GM23338 (cell line): ENCODE measurements at regions not wholly inside any gene's neighbourhood (a gene's known extent, or its start where the extent isn't known, plus 50 kb on each side); places are given as distances from the start of the nearest gene placed in this dataset.

Experiments used
- ATAC-seq: fragments of 200-7000 bp; cut with Tn5 transposase; 3 replicates; pipeline ENCODE4 v1.9.1; 2020
- DNase-seq: peaks from one replicate; pipeline ENCODE4 v3.0.0-alpha.2; 2015; ENCODE audit warnings: low spot score
- H2AFZ ChIP-seq: fragments of 200-600 bp; sonication (generic); 2 replicates; pipeline ENCODE4 v1.8.0; 2016; ENCODE audit warnings: antibody characterized with exemption, mild to moderate bottlenecking, moderate library complexity
- H3F3A ChIP-seq: fragments of 200-600 bp; sonication (generic); replicated peaks from 2 replicates; pipeline ENCODE4 v1.8.0; 2017; ENCODE audit warnings: antibody characterized with exemption, mixed run types, low read depth
- H3K27ac ChIP-seq: fragments of 200-600 bp; sonication (generic); 2 replicates; pipeline ENCODE4 v1.6.1; 2016; ENCODE audit warnings: low read depth
- H3K27me3 ChIP-seq: fragments of 200-600 bp; sonication (generic); 2 replicates; pipeline ENCODE4 v1.8.0; 2016; ENCODE audit warnings: mild to moderate bottlenecking, mixed run types, moderate library complexity; ENCODE audit not compliant: insufficient read depth
- H3K36me3 ChIP-seq: fragments of 200-600 bp; sonication (generic); 2 replicates; pipeline ENCODE4 v1.8.0; 2016; ENCODE audit warnings: mild to moderate bottlenecking; ENCODE audit not compliant: insufficient read depth
- H3K4me1 ChIP-seq: fragments of 200-600 bp; sonication (generic); 2 replicates; pipeline ENCODE4 v1.8.0; 2016; ENCODE audit warnings: mild to moderate bottlenecking, moderate library complexity; ENCODE audit not compliant: insufficient read depth
- H3K4me2 ChIP-seq: fragments of 200-600 bp; sonication (generic); 2 replicates; pipeline ENCODE4 v1.7.1; 2017; ENCODE audit warnings: mixed run types
- H3K4me3 ChIP-seq: fragments of 200-600 bp; sonication (generic); 2 replicates; pipeline ENCODE4 v1.6.1; 2016; ENCODE audit warnings: mixed run types
- H3K79me2 ChIP-seq: fragments of 200-600 bp; sonication (generic); replicated peaks from 2 replicates; pipeline ENCODE4 v1.8.0; 2017; ENCODE audit warnings: mild to moderate bottlenecking; ENCODE audit not compliant: insufficient read depth
- H3K9me2 ChIP-seq: fragments of 200-600 bp; sonication (generic); 2 replicates; pipeline ENCODE4 v1.8.0; 2017; ENCODE audit not compliant: insufficient read depth
- H4K20me1 ChIP-seq: fragments of 200-600 bp; sonication (generic); replicated peaks from 2 replicates; pipeline ENCODE4 v1.8.0; 2017; ENCODE audit warnings: mild to moderate bottlenecking; ENCODE audit not compliant: insufficient read depth
- H3K27ac Mint-ChIP-seq: 2 replicates; pipeline ENCODE4 v1.8.0; 2020; ENCODE audit warnings: inconsistent platforms, mild to moderate bottlenecking, moderate library complexity, mixed read lengths
- H3K27me3 Mint-ChIP-seq: 3 replicates; pipeline ENCODE4 v1.8.0; 2022; ENCODE audit warnings: low read depth, mild to moderate bottlenecking, moderate library complexity, mixed read lengths, inconsistent platforms; ENCODE audit not compliant: insufficient read depth, poor library complexity
- H3K36me3 Mint-ChIP-seq: 3 replicates; pipeline ENCODE4 v1.8.0; 2021; ENCODE audit warnings: low read depth, mild to moderate bottlenecking, inconsistent platforms, moderate library complexity, mixed read lengths
- H3K4me1 Mint-ChIP-seq: 3 replicates; pipeline ENCODE4 v1.8.0; 2020; ENCODE audit warnings: mild to moderate bottlenecking, inconsistent platforms, mixed read lengths
- H3K4me3 Mint-ChIP-seq: 3 replicates; pipeline ENCODE4 v1.8.0; 2021; ENCODE audit warnings: moderate library complexity, mild to moderate bottlenecking, inconsistent platforms, mixed read lengths
- H3K9me3 Mint-ChIP-seq: 3 replicates; pipeline ENCODE4 v1.8.0; 2020; ENCODE audit warnings: moderate library complexity, mild to moderate bottlenecking, inconsistent platforms, mixed read lengths
- EZH2 ChIP-seq: fragments of 200-600 bp; sonication (generic); IDR thresholded peaks from one replicate; pipeline ENCODE4 v1.8.0; 2017; ENCODE audit warnings: antibody characterized with exemption, mild to moderate bottlenecking, low read depth; ENCODE audit not compliant: unreplicated experiment
- EZH2phosphoT487 ChIP-seq: fragments of 200-600 bp; sonication (generic); IDR thresholded peaks from one replicate; pipeline ENCODE4 v1.8.1; 2018; ENCODE audit warnings: antibody characterized with exemption; ENCODE audit not compliant: unreplicated experiment
- JUNB ChIP-seq: IDR thresholded peaks from one replicate; pipeline ENCODE4 v1.6.1; 2016; ENCODE audit warnings: antibody characterized with exemption; ENCODE audit not compliant: unreplicated experiment
- NANOG ChIP-seq: IDR thresholded peaks from 2 replicates; pipeline ENCODE4 v1.6.1; 2016; ENCODE audit warnings: antibody characterized with exemption, borderline replicate concordance
- POLR2AphosphoS5 ChIP-seq: IDR thresholded peaks from 2 replicates; pipeline ENCODE4 v1.6.1; 2016; ENCODE audit warnings: antibody characterized with exemption, low read depth
- REST ChIP-seq: IDR thresholded peaks from one replicate; pipeline ENCODE4 v1.6.1; 2018; ENCODE audit warnings: antibody characterized with exemption; ENCODE audit not compliant: unreplicated experiment
- STAT1 ChIP-seq: IDR thresholded peaks from one replicate; pipeline ENCODE4 v1.6.1; 2016; ENCODE audit warnings: antibody characterized with exemption; ENCODE audit not compliant: unreplicated experiment
- ZNF331 ChIP-seq: fragments of 250-450 bp; sonication (Bioruptor Pico); IDR thresholded peaks from 2 replicates; pipeline ENCODE4 v1.5.0; 2020; ENCODE audit warnings: low read depth, mild to moderate bottlenecking, moderate library complexity
- TF ChIP-seq, protein P1 (sequence below): IDR thresholded peaks from 2 replicates; pipeline ENCODE4 v1.6.1; 2016; ENCODE audit warnings: antibody characterized with exemption

- TF ChIP-seq, protein P1, sequence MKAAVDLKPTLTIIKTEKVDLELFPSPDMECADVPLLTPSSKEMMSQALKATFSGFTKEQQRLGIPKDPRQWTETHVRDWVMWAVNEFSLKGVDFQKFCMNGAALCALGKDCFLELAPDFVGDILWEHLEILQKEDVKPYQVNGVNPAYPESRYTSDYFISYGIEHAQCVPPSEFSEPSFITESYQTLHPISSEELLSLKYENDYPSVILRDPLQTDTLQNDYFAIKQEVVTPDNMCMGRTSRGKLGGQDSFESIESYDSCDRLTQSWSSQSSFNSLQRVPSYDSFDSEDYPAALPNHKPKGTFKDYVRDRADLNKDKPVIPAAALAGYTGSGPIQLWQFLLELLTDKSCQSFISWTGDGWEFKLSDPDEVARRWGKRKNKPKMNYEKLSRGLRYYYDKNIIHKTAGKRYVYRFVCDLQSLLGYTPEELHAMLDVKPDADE: no peak
- TF ChIP-seq JUNB: no peak
- TF ChIP-seq ZNF331 (CRISPR knock-in tag): no peak
- no peak for TF ChIP-seq POLR2AphosphoS5
Measured at GRCh38 chr12:60251091-60251490, 655.3 kb downstream of the SLC16A7 start (continued).

- Mint-ChIP-seq H3K9me3 (no peaks in the 10 kb centered on the region), H3K27me3 (no peaks in the 10 kb centered on the region), H3K36me3 (no peaks in the 10 kb centered on the region), H3K4me3 (no peak overlapping the region), H3K4me1 (no peaks in the 10 kb centered on the region), H3K27ac (no peak overlapping the region)
- ATAC-seq (no peak), DNase-seq (no peak)
- no peaks in the 10 kb centered on the region for H3K4me1 ChIP-seq
- H3K79me2 ChIP-seq: no peaks in the 10 kb centered on the region
- no peaks in the 10 kb centered on the region for H4K20me1 ChIP-seq
- H2AFZ ChIP-seq: no peak overlapping the region
- TF ChIP-seq POLR2AphosphoS5 (no peak), EZH2phosphoT487 (no peak), JUNB (no peak), NANOG (no peak), EZH2 (no peak)
- TF ChIP-seq, protein P1: no peak
- no peak overlapping the region for H3K27ac ChIP-seq
- H3K36me3 ChIP-seq: no peaks in the 10 kb centered on the region
- no peaks in the 10 kb centered on the region for H3K27me3 ChIP-seq
- no peak overlapping the region for H3K4me3 ChIP-seq
- H3K9me2 ChIP-seq: no peaks in the 10 kb centered on the region
- no peak overlapping the region for H3K4me2 ChIP-seq
- no peaks in the 10 kb centered on the region for H3F3A ChIP-seq
Measured at GRCh38 chr12:60252359-60253096, 656.7 kb downstream of the SLC16A7 start.

GRCh38 chr12:60255044-60255443, 659.2 kb downstream of the SLC16A7 start:
- Mint-ChIP-seq H3K9me3 (no peaks in the 10 kb centered on the region), H3K27me3 (no peaks in the 10 kb centered on the region)
- no peak for ATAC-seq
- no peak for TF ChIP-seq REST
- TF ChIP-seq EZH2: no peak
- no peak for TF ChIP-seq ZNF331 (CRISPR knock-in tag)
- no peak for TF ChIP-seq NANOG
- no peak for TF ChIP-seq STAT1

More at GRCh38 chr12:60255044-60255443, 659.2 kb downstream of the SLC16A7 start:
- Histone ChIP-seq H3K4me1 (no peaks in the 10 kb centered on the region), H4K20me1 (no peaks in the 10 kb centered on the region), H2AFZ (no peak overlapping the region), H3K27ac (no peak overlapping the region), H3K4me3 (no peak overlapping the region), H3K9me2 (no peaks in the 10 kb centered on the region), H3K36me3 (no peaks in the 10 kb centered on the region), H3K27me3 (no peaks in the 10 kb centered on the region), H3K79me2 (no peaks in the 10 kb centered on the region), H3F3A (no peaks in the 10 kb centered on the region), H3K4me2 (no peak overlapping the region)
- no peaks in the 10 kb centered on the region for H3K4me1 Mint-ChIP-seq
- DNase-seq: no peak
- no peak overlapping the region for H3K27ac Mint-ChIP-seq
- H3K4me3 Mint-ChIP-seq: no peak overlapping the region
- H3K36me3 Mint-ChIP-seq: no peaks in the 10 kb centered on the region
